CD14-positive monocyte (primary cell): ENCODE measurements at regions not wholly inside any gene's neighbourhood (a gene's known extent, or its start where the extent isn't known, plus 50 kb on each side); places are given as distances from the start of the nearest gene placed in this dataset.

Experiments
- DNase-seq, 3 donors: peaks; one replicate each; pipeline ENCODE4 v3.0.0-alpha.2; 2011 to 2022
- H2AFZ ChIP-seq: 2 replicates; pipeline ENCODE4 v1.6.0; 2012; ENCODE audit warnings: mild to moderate bottlenecking, low read depth, low read length, inconsistent platforms; ENCODE audit not compliant: insufficient read depth, poor library complexity, severe bottlenecking
- H3K27ac ChIP-seq, 2 donors: 1 replicate in 1 of 2; 2 replicates in 1 of 2; pipeline ENCODE4 v1.5.1; 2012 to 2013; ENCODE audit warnings: low read length in 2 of 2, control low read depth in 1 of 2, inconsistent platforms in 1 of 2, low read depth in 1 of 2, mild to moderate bottlenecking in 1 of 2
- H3K27me3 ChIP-seq, 2 donors: one replicate each; pipeline versions ENCODE4 v1.6.0 to v1.6.1; 2011 to 2013; ENCODE audit warnings: low read length in 2 of 2; ENCODE audit not compliant: control insufficient read depth in 2 of 2, insufficient read depth in 2 of 2
- H3K36me3 ChIP-seq, 2 donors: replicated peaks in 1 of 2; 1 replicate in 1 of 2; 2 replicates in 1 of 2; pipeline versions ENCODE4 v1.5.1 to v1.6.1; 2012 to 2013; ENCODE audit warnings: low read length in 2 of 2, control low read depth in 1 of 2, inconsistent platforms in 1 of 2, mild to moderate bottlenecking in 1 of 2; ENCODE audit not compliant: insufficient read depth in 2 of 2, control insufficient read depth in 1 of 2
- H3K4me1 ChIP-seq, 2 donors: 1 replicate in 1 of 2; 2 replicates in 1 of 2; pipeline versions ENCODE4 v1.5.1 to v1.6.1; 2012 to 2013; ENCODE audit warnings: low read length in 2 of 2, control low read depth in 1 of 2, inconsistent platforms in 1 of 2, mild to moderate bottlenecking in 1 of 2, moderate library complexity in 1 of 2; ENCODE audit not compliant: insufficient read depth in 2 of 2, control insufficient read depth in 1 of 2
- H3K4me2 ChIP-seq: replicated peaks from 2 replicates; pipeline ENCODE3; 2012; ENCODE audit warnings: low read length, moderate library complexity, mild to moderate bottlenecking; ENCODE audit not compliant: poor library complexity, severe bottlenecking; ENCODE audit errors: extremely low read depth
- H3K4me3 ChIP-seq, 3 experiments: fragments of 200-600 bp in 1 of 3; sonication (generic) in 1 of 3; replicated peaks in 1 of 3; 1 replicate in 2 of 3; 2 replicates in 1 of 3; pipeline ENCODE4 v1.5.1; 2011 to 2013; ENCODE audit warnings: low read length in 3 of 3, mild to moderate bottlenecking in 3 of 3, control low read depth in 2 of 3, low read depth in 2 of 3, inconsistent platforms in 1 of 3, moderate library complexity in 1 of 3
- H3K79me2 ChIP-seq: 2 replicates; pipeline ENCODE4 v1.6.0; 2012; ENCODE audit warnings: mild to moderate bottlenecking, control low read depth, inconsistent platforms, low read length, moderate library complexity; ENCODE audit not compliant: insufficient read depth
- H3K9ac ChIP-seq: 2 replicates; pipeline ENCODE4 v1.6.0; 2017; ENCODE audit warnings: low read length, mild to moderate bottlenecking; ENCODE audit not compliant: insufficient read depth, poor library complexity, severe bottlenecking
- H3K9me3 ChIP-seq, 2 donors: replicated peaks in 1 of 2; 1 replicate in 1 of 2; 2 replicates in 1 of 2; pipeline versions ENCODE4 v1.5.1 to v1.6.1; 2012 to 2013; ENCODE audit warnings: low read length in 2 of 2, control low read depth in 1 of 2; ENCODE audit not compliant: control insufficient read depth in 1 of 2, insufficient read depth in 1 of 2
- H4K20me1 ChIP-seq: 2 replicates; pipeline ENCODE4 v1.6.0; 2012; ENCODE audit warnings: mild to moderate bottlenecking, low read length, control low read depth, moderate library complexity; ENCODE audit not compliant: insufficient read depth
- H3K27ac Mint-ChIP-seq, 7 donors: one replicate each; pipeline ENCODE4 v1.8.0; 2020; ENCODE audit warnings: mild to moderate bottlenecking in 7 of 7, mixed read lengths in 7 of 7, moderate library complexity in 6 of 7, inconsistent platforms in 2 of 7
- H3K27me3 Mint-ChIP-seq, 3 donors: one replicate each; pipeline ENCODE4 v1.8.0; 2021 to 2022; ENCODE audit warnings: low read depth in 3 of 3, mild to moderate bottlenecking in 3 of 3, mixed read lengths in 3 of 3, moderate library complexity in 3 of 3, inconsistent platforms in 1 of 3
- H3K36me3 Mint-ChIP-seq, 2 donors: one replicate each; pipeline ENCODE4 v1.8.0; 2020; ENCODE audit warnings: mixed read lengths in 2 of 2, inconsistent platforms in 1 of 2, mild to moderate bottlenecking in 1 of 2
- H3K4me1 Mint-ChIP-seq: one replicate; pipeline ENCODE4 v1.8.0; 2020; ENCODE audit warnings: mild to moderate bottlenecking, mixed read lengths
- H3K4me3 Mint-ChIP-seq, 2 donors: one replicate each; pipeline ENCODE4 v1.8.0; 2020; ENCODE audit warnings: mild to moderate bottlenecking in 2 of 2, mixed read lengths in 2 of 2, moderate library complexity in 1 of 2
- H3K9me3 Mint-ChIP-seq, 7 donors: one replicate each; pipeline ENCODE4 v1.8.0; 2020 to 2022; ENCODE audit warnings: mixed read lengths in 7 of 7, mild to moderate bottlenecking in 6 of 7, moderate library complexity in 6 of 7, inconsistent platforms in 2 of 7
- WGBS: methylation state at CpG from one replicate; pipeline ENCODE4 v1.1.5; 2013; ENCODE audit warnings: missing lambda C conversion rate; ENCODE audit not compliant: insufficient coverage; 5-methylcytosine and 5-hydroxymethylcytosine counted together
- intact Hi-C, 2 donors: fragments of 100-400 bp; cut with micrococcal nuclease; formaldehyde crosslinking; loops; one replicate each; pipeline versions ENCODE4 v1.15.0 to v1.15.1; 2023
- TF ChIP-seq, protein P1 (sequence below): fragments of 200-600 bp; IDR thresholded peaks from one replicate; pipeline ENCODE4 v1.8.0; 2022; ENCODE audit warnings: antibody characterized with exemption, mild to moderate bottlenecking

DNA sequence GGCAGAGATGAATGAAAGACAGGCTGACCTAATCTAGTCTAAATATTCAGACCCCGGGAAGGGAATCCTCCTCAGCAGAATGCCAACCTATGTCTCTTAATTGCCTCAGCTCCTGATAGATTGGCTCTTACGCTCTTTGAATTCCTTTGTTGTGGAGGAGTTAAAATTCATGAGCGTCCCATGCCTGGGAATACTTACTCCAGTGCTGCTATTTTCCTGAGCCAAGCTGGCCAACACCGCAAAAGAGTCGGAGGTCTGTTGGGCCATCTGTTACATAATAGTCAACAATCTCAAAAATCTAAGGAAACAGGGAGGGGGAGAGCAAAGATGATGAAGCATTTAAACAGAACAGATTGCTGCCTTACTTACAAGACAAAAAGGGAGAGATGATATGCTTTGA lies 182.8 kb downstream of the ASCL1 start:
- Histone ChIP-seq H4K20me1 (no peaks in the 10 kb centered on the region), H3K9me3 (no peaks in the 10 kb centered on the region), H3K36me3 (no peaks in the 10 kb centered on the region), H3K27me3 (no peaks in the 10 kb centered on the region), H2AFZ (no peak overlapping the region), H3K4me2 (no peak overlapping the region), H3K4me1 (no peaks in the 10 kb centered on the region), H3K9ac (no peak overlapping the region), H3K4me3 (no peak overlapping the region), H3K79me2 (no peaks in the 10 kb centered on the region), H3K27ac (no peak overlapping the region)
- TF ChIP-seq, protein P1, sequence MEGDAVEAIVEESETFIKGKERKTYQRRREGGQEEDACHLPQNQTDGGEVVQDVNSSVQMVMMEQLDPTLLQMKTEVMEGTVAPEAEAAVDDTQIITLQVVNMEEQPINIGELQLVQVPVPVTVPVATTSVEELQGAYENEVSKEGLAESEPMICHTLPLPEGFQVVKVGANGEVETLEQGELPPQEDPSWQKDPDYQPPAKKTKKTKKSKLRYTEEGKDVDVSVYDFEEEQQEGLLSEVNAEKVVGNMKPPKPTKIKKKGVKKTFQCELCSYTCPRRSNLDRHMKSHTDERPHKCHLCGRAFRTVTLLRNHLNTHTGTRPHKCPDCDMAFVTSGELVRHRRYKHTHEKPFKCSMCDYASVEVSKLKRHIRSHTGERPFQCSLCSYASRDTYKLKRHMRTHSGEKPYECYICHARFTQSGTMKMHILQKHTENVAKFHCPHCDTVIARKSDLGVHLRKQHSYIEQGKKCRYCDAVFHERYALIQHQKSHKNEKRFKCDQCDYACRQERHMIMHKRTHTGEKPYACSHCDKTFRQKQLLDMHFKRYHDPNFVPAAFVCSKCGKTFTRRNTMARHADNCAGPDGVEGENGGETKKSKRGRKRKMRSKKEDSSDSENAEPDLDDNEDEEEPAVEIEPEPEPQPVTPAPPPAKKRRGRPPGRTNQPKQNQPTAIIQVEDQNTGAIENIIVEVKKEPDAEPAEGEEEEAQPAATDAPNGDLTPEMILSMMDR: no peak
- Mint-ChIP-seq H3K9me3 (peaks cover 0 to 16% (median 4%) of the 10 kb centered on the region in 7 donors), H3K27me3 (peaks cover 0 to 3% (median 1%) of the 10 kb centered on the region in 3 donors), H3K4me1 (no peaks in the 10 kb centered on the region), H3K36me3 (no peaks in the 10 kb centered on the region), H3K4me3 (no peak overlapping the region), H3K27ac (no peak overlapping the region)
- intact Hi-C loops: no loop called here
- DNase-seq: no peak
- WGBS: no CpG with 5 or more reads among the region's 5 CpGs

DNA sequence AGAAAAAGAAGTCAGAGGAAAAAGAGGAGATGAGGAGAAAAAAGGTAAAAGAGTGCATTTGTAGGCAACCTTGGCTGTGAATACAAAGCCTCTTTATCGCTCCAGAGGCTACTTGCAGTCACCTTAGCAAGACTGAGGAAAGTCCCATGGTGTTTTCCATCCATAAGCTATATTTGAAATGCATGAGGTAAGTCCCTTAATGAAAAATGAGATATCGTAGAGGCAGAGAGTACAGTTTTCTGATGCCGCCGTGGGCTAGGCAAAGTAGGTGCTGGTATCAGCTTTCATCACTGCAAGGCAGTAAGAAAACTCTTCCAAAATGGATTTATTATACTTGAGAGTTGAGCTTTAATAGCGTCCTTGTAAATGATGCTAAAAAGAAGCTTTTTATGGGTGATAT lies 186.8 kb downstream of the ASCL1 start:
- H3K36me3 Mint-ChIP-seq: no peaks in the 10 kb centered on the region
- WGBS: 100% methylated on average over 2 of the region's 5 CpGs
- H3K4me3 Mint-ChIP-seq: no peak overlapping the region

More for the DNA sequence above, 186.8 kb downstream of the ASCL1 start:
- Histone ChIP-seq H3K36me3 (no peaks in the 10 kb centered on the region), H2AFZ (no peak overlapping the region), H3K9ac (no peak overlapping the region), H3K4me1 (no peaks in the 10 kb centered on the region), H4K20me1 (no peaks in the 10 kb centered on the region), H3K79me2 (no peaks in the 10 kb centered on the region), H3K4me3 (no peak overlapping the region), H3K27me3 (no peaks in the 10 kb centered on the region), H3K4me2 (no peak overlapping the region), H3K9me3 (no peaks in the 10 kb centered on the region), H3K27ac (no peak overlapping the region)
- Mint-ChIP-seq H3K9me3 (peaks cover 0 to 4% (median 1%) of the 10 kb centered on the region in 7 donors), H3K27me3 (peaks cover 1 to 3% (median 1%) of the 10 kb centered on the region in 3 donors), H3K4me1 (no peaks in the 10 kb centered on the region), H3K27ac (no peak overlapping the region)
- TF ChIP-seq, protein P1: no peak
- no peak for DNase-seq
- intact Hi-C loops: no loop called here
